GM04504 (cell line): ENCODE measurements at regions not wholly inside any gene's neighbourhood (a gene's known extent, or its start where the extent isn't known, plus 50 kb on each side); places are given as distances from the start of the nearest gene placed in this dataset.
A peak's percentile ranks its signal among the peaks of the same experiment; 100 is the strongest.

ENCODE experiments used
- DNase-seq: peaks from one replicate; pipeline ENCODE4 v3.0.0-alpha.2; 2012; ENCODE audit warnings: low read depth

GRCh38 chr7:115127399-115128021 lies 205.6 kb downstream of the MDFIC start:
- no peak for DNase-seq

- DNase-seq, result no peak
Observed at GRCh38 chr7:115125750-115126149, 203.9 kb downstream of the MDFIC start.

GRCh38 chr7:115125312-115125711 lies 203.4 kb downstream of the MDFIC start:
- no peak for DNase-seq

GRCh38 chr7:115124409-115124939 lies 202.6 kb downstream of the MDFIC start:
- no peak for DNase-seq

- no peak for DNase-seq
Observed at GRCh38 chr7:115123441-115123840, 201.5 kb downstream of the MDFIC start.

- DNase-seq, result no peak
Observed at GRCh38 chr7:115122388-115122787, 200.5 kb downstream of the MDFIC start.

GRCh38 chr7:115117748-115118147 lies 195.9 kb downstream of the MDFIC start:
- no peak for DNase-seq

GRCh38 chr7:115116773-115117715 lies 195.2 kb downstream of the MDFIC start:
- no peak for DNase-seq

- no peak for DNase-seq
Observed at GRCh38 chr7:115113776-115114175, 191.9 kb downstream of the MDFIC start.

- no peak for DNase-seq
Observed at GRCh38 chr7:115113131-115113530, 191.2 kb downstream of the MDFIC start.

GRCh38 chr7:115110523-115110922 lies 188.6 kb downstream of the MDFIC start:
- DNase-seq, result no peak

- DNase-seq, result no peak
Observed at GRCh38 chr7:115106316-115106715, 184.4 kb downstream of the MDFIC start.

- no peak for DNase-seq
Observed at GRCh38 chr7:115102738-115103137, 180.8 kb downstream of the MDFIC start.

GRCh38 chr7:115101199-115101598 lies 179.3 kb downstream of the MDFIC start:
- no peak for DNase-seq

- DNase-seq, result no peak
Observed at GRCh38 chr7:115099906-115100305, 178.0 kb downstream of the MDFIC start.

GRCh38 chr7:115097175-115097671 lies 175.3 kb downstream of the MDFIC start:
- peak; percentile 33 for DNase-seq

- DNase-seq, result no peak
Observed at GRCh38 chr7:115096262-115096661, 174.4 kb downstream of the MDFIC start.

- DNase-seq, result no peak
Observed at GRCh38 chr7:115094163-115094562, 172.3 kb downstream of the MDFIC start.

- no peak for DNase-seq
Observed at GRCh38 chr7:115088893-115089292, 167.0 kb downstream of the MDFIC start.

- DNase-seq, result peak; percentile 44
Observed at GRCh38 chr7:115087437-115087836, 165.5 kb downstream of the MDFIC start.

GRCh38 chr7:115086146-115086841 lies 164.4 kb downstream of the MDFIC start:
- DNase-seq, result no peak

GRCh38 chr7:115085421-115085820 lies 163.5 kb downstream of the MDFIC start:
- DNase-seq, result no peak
